ENCODE measurements at regions not wholly inside any gene's neighbourhood (a gene's known extent, or its start where the extent isn't known, plus 50 kb on each side); places are given as distances from the start of the nearest gene placed in this dataset.

- Histone ChIP-seq H3K14ac (ENCODE audit: low read length) (no peak overlapping the region), H3K4ac (ENCODE audit: low read depth, low read length) (no peak overlapping the region), H4K91ac (ENCODE audit: low read depth, low read length) (no peak overlapping the region), H4K12ac (ENCODE audit: low read depth, low read length) (no peak overlapping the region), H2AK5ac (ENCODE audit: low read length) (no peak overlapping the region), H3K79me2 (ENCODE audit: control insufficient read depth, insufficient read depth, low read length, poor library complexity) (no peaks in the 10 kb centered on the region), H3K36me3 (ENCODE audit: control insufficient read depth in 1 of 2, insufficient read depth in 2 of 2, low read length in 2 of 2) (no peaks in the 10 kb centered on the region), H3K4me3 (ENCODE audit: low read depth, low read length) (no peak overlapping the region), H4K8ac (ENCODE audit: low read depth, low read length) (no peak overlapping the region), H2BK120ac (ENCODE audit: insufficient read depth, low read length, poor library complexity) (no peak overlapping the region), H3K27ac (ENCODE audit: low read depth, low read length) (no peak overlapping the region), H3K23ac (ENCODE audit: low read length) (no peak overlapping the region), H3K27me3 (ENCODE audit: insufficient read depth, low read length) (no peaks in the 10 kb centered on the region), H3K4me1 (ENCODE audit: control insufficient read depth in 1 of 2, insufficient read depth in 2 of 2, low read length in 2 of 2) (peaks cover 10 to 11% of the 10 kb centered on the region in 2 experiments), H3K18ac (ENCODE audit: low read length) (no peak overlapping the region), H3K4me2 (ENCODE audit: low read length) (no peak overlapping the region), H3K9ac (ENCODE audit: low read length) (no peak overlapping the region), H2BK5ac (ENCODE audit: low read depth, low read length, poor library complexity) (no peak overlapping the region), H3K9me3 (ENCODE audit: insufficient read depth, low read depth, low read length) (no peaks in the 10 kb centered on the region), H2AFZ (ENCODE audit: insufficient read depth, low read length, poor library complexity) (no peak overlapping the region), H3K79me1 (ENCODE audit: low read length) (peaks cover 2% of the 10 kb centered on the region), H2BK12ac (ENCODE audit: low read length) (no peak overlapping the region)
- no CpG with 5 or more reads among the region's 5 CpGs for WGBS (ENCODE audit: extremely low coverage, insufficient coverage, insufficient read length)
- DNase-seq = no peak
Measured at GRCh38 chr2:236975766-236976165, 109.9 kb upstream of the COPS8 start.

GRCh38 chr2:236976266-236977062, 109.2 kb upstream of the COPS8 start:
- Histone ChIP-seq H4K12ac (ENCODE audit: low read depth, low read length) (no peak overlapping the region), H3K4me1 (ENCODE audit: control insufficient read depth in 1 of 2, insufficient read depth in 2 of 2, low read length in 2 of 2) (peaks cover 7 to 9% of the 10 kb centered on the region in 2 experiments), H3K27ac (ENCODE audit: low read depth, low read length) (no peak overlapping the region), H2BK120ac (ENCODE audit: insufficient read depth, low read length, poor library complexity) (no peak overlapping the region), H4K91ac (ENCODE audit: low read depth, low read length) (no peak overlapping the region), H3K4ac (ENCODE audit: low read depth, low read length) (no peak overlapping the region), H2AFZ (ENCODE audit: insufficient read depth, low read length, poor library complexity) (no peak overlapping the region), H3K36me3 (ENCODE audit: control insufficient read depth in 1 of 2, insufficient read depth in 2 of 2, low read length in 2 of 2) (no peaks in the 10 kb centered on the region), H3K79me1 (ENCODE audit: low read length) (peaks cover 2% of the 10 kb centered on the region), H3K18ac (ENCODE audit: low read length) (no peak overlapping the region), H2BK12ac (ENCODE audit: low read length) (no peak overlapping the region), H3K79me2 (ENCODE audit: control insufficient read depth, insufficient read depth, low read length, poor library complexity) (no peaks in the 10 kb centered on the region), H3K4me3 (ENCODE audit: low read depth, low read length) (no peak overlapping the region), H3K9ac (ENCODE audit: low read length) (no peak overlapping the region), H3K4me2 (ENCODE audit: low read length) (no peak overlapping the region), H4K8ac (ENCODE audit: low read depth, low read length) (no peak overlapping the region), H3K14ac (ENCODE audit: low read length) (no peak overlapping the region), H3K27me3 (ENCODE audit: insufficient read depth, low read length) (no peaks in the 10 kb centered on the region), H2AK5ac (ENCODE audit: low read length) (no peak overlapping the region), H3K9me3 (ENCODE audit: insufficient read depth, low read depth, low read length) (no peaks in the 10 kb centered on the region), H3K23ac (ENCODE audit: low read length) (no peak overlapping the region), H2BK5ac (ENCODE audit: low read depth, low read length, poor library complexity) (no peak overlapping the region)
- no peak for DNase-seq
- no CpG with 5 or more reads among the region's 8 CpGs for WGBS (ENCODE audit: extremely low coverage, insufficient coverage, insufficient read length)

- H3K23ac ChIP-seq (ENCODE audit: low read length) = no peak overlapping the region
- H3K27ac ChIP-seq (ENCODE audit: low read depth, low read length) = no peak overlapping the region
- H3K9ac ChIP-seq (ENCODE audit: low read length) = no peak overlapping the region
- H3K27me3 ChIP-seq (ENCODE audit: insufficient read depth, low read length) = no peaks in the 10 kb centered on the region
- peaks cover 4 to 5% of the 10 kb centered on the region in 2 experiments for H3K4me1 ChIP-seq (ENCODE audit: control insufficient read depth in 1 of 2, insufficient read depth in 2 of 2, low read length in 2 of 2)
- no peak overlapping the region for H2BK5ac ChIP-seq (ENCODE audit: low read depth, low read length, poor library complexity)
- no CpG with 5 or more reads among the region's 11 CpGs for WGBS (ENCODE audit: extremely low coverage, insufficient coverage, insufficient read length)
- no peaks in the 10 kb centered on the region for H3K79me2 ChIP-seq (ENCODE audit: control insufficient read depth, insufficient read depth, low read length, poor library complexity)
- H4K8ac ChIP-seq (ENCODE audit: low read depth, low read length) = no peak overlapping the region
- no peak overlapping the region for H2AK5ac ChIP-seq (ENCODE audit: low read length)
- peaks cover 2% of the 10 kb centered on the region for H3K79me1 ChIP-seq (ENCODE audit: low read length)
- no peak overlapping the region for H3K4me2 ChIP-seq (ENCODE audit: low read length)
- H3K4me3 ChIP-seq (ENCODE audit: low read depth, low read length) = no peak overlapping the region
- no peak for DNase-seq
- H2BK120ac ChIP-seq (ENCODE audit: insufficient read depth, low read length, poor library complexity) = no peak overlapping the region
- H2AFZ ChIP-seq (ENCODE audit: insufficient read depth, low read length, poor library complexity) = no peak overlapping the region
- no peak overlapping the region for H3K18ac ChIP-seq (ENCODE audit: low read length)
- H4K91ac ChIP-seq (ENCODE audit: low read depth, low read length) = no peak overlapping the region
- H2BK12ac ChIP-seq (ENCODE audit: low read length) = no peak overlapping the region
- H3K36me3 ChIP-seq (ENCODE audit: control insufficient read depth in 1 of 2, insufficient read depth in 2 of 2, low read length in 2 of 2) = no peaks in the 10 kb centered on the region
- H3K4ac ChIP-seq (ENCODE audit: low read depth, low read length) = no peak overlapping the region
- H3K14ac ChIP-seq (ENCODE audit: low read length) = no peak overlapping the region
- peaks cover 2% of the 10 kb centered on the region for H3K9me3 ChIP-seq (ENCODE audit: insufficient read depth, low read depth, low read length)
- H4K12ac ChIP-seq (ENCODE audit: low read depth, low read length) = no peak overlapping the region
Measured at GRCh38 chr2:236977063-236977851, 108.4 kb upstream of the COPS8 start.

- WGBS (ENCODE audit: extremely low coverage, insufficient coverage, insufficient read length) = no CpG with 5 or more reads among the region's 7 CpGs
- no peak overlapping the region for H2BK12ac ChIP-seq (ENCODE audit: low read length)
Measured at GRCh38 chr2:236977852-236978398, 107.8 kb upstream of the COPS8 start.

More at GRCh38 chr2:236977852-236978398, 107.8 kb upstream of the COPS8 start:
- Histone ChIP-seq H3K9me3 (ENCODE audit: insufficient read depth, low read depth, low read length) (peaks cover 2% of the 10 kb centered on the region), H3K18ac (ENCODE audit: low read length) (no peak overlapping the region), H4K12ac (ENCODE audit: low read depth, low read length) (no peak overlapping the region), H3K14ac (ENCODE audit: low read length) (no peak overlapping the region), H2AFZ (ENCODE audit: insufficient read depth, low read length, poor library complexity) (no peak overlapping the region), H4K8ac (ENCODE audit: low read depth, low read length) (no peak overlapping the region), H3K27ac (ENCODE audit: low read depth, low read length) (no peak overlapping the region), H3K23ac (ENCODE audit: low read length) (no peak overlapping the region), H3K4ac (ENCODE audit: low read depth, low read length) (no peak overlapping the region), H3K9ac (ENCODE audit: low read length) (no peak overlapping the region), H3K36me3 (ENCODE audit: control insufficient read depth in 1 of 2, insufficient read depth in 2 of 2, low read length in 2 of 2) (no peaks in the 10 kb centered on the region), H2BK120ac (ENCODE audit: insufficient read depth, low read length, poor library complexity) (no peak overlapping the region), H3K79me1 (ENCODE audit: low read length) (no peaks in the 10 kb centered on the region), H3K4me3 (ENCODE audit: low read depth, low read length) (no peak overlapping the region), H2BK5ac (ENCODE audit: low read depth, low read length, poor library complexity) (no peak overlapping the region), H2AK5ac (ENCODE audit: low read length) (no peak overlapping the region), H3K4me2 (ENCODE audit: low read length) (no peak overlapping the region), H4K91ac (ENCODE audit: low read depth, low read length) (no peak overlapping the region), H3K27me3 (ENCODE audit: insufficient read depth, low read length) (no peaks in the 10 kb centered on the region), H3K4me1 (ENCODE audit: control insufficient read depth in 1 of 2, insufficient read depth in 2 of 2, low read length in 2 of 2) (no peaks in the 10 kb centered on the region), H3K79me2 (ENCODE audit: control insufficient read depth, insufficient read depth, low read length, poor library complexity) (no peaks in the 10 kb centered on the region)
- no peak for DNase-seq
